K562 (cell line): ENCODE measurements at regions not wholly inside any gene's neighbourhood (a gene's known extent, or its start where the extent isn't known, plus 50 kb on each side); places are given as distances from the start of the nearest gene placed in this dataset.

Experiments
- ATF1 ChIP-seq, 2 experiments: fragments of 450-650 bp in 1 of 2; IDR thresholded peaks; 2 replicates each; pipeline ENCODE4 v1.6.1; 2016; ENCODE audit warnings: missing compliant biosample characterization in 1 of 2, missing genetic modification characterization in 1 of 2
- BRD9 ChIP-seq: fragments of 450-650 bp; IDR thresholded peaks from 2 replicates; pipeline ENCODE4 v1.6.1; 2018; ENCODE audit warnings: low read depth; ENCODE audit not compliant: partially characterized antibody
- ESRRB ChIP-seq: fragments of 250-450 bp; sonication (Bioruptor Pico); IDR thresholded peaks from 2 replicates; pipeline ENCODE4 v1.5.0; 2020; ENCODE audit warnings: mild to moderate bottlenecking, moderate library complexity, borderline replicate concordance
- MCM2 ChIP-seq: fragments of 450-650 bp; IDR thresholded peaks from 2 replicates; pipeline ENCODE4 v1.6.1; 2017; ENCODE audit warnings: low read depth, mild to moderate bottlenecking
- PCBP2 ChIP-seq: fragments of 200-400 bp; formaldehyde crosslinking; IDR thresholded peaks from 2 replicates; pipeline ENCODE4 v1.6.1; 2018; ENCODE audit warnings: low read length, low read depth, mild to moderate bottlenecking, moderate library complexity; ENCODE audit not compliant: poor library complexity, severe bottlenecking
- THRAP3 ChIP-seq: fragments of 450-650 bp; IDR thresholded peaks from 2 replicates; pipeline ENCODE4 v1.6.1; 2016; ENCODE audit warnings: mild to moderate bottlenecking, inconsistent platforms, borderline replicate concordance
- THRB ChIP-seq: fragments of 450-650 bp; formaldehyde crosslinking; conservative IDR thresholded peaks from 2 replicates; pipeline ENCODE4 v1.4.0; 2022; ENCODE audit warnings: mild to moderate bottlenecking, missing genetic modification characterization
- ZNF609 ChIP-seq: sonication (generic); formaldehyde crosslinking; IDR thresholded peaks from 2 replicates; pipeline ENCODE4 v1.8.1; 2023; ENCODE audit warnings: missing genetic modification reagents, mild to moderate bottlenecking, borderline replicate concordance

GRCh38 chr1:220954321-220955075 is 75.3 kb downstream of the HLX start (continued):
- TF ChIP-seq BRD9 (no peak), ZNF609 (CRISPR knock-in tag) (no peak), ATF1 (CRISPR knock-in tag; IDR thresholded peaks at IDR 0.05) (no peak), ATF1 (tag; IDR thresholded peaks at IDR 0.05) (no peak), THRAP3 (no peak), THRB (CRISPR knock-in tag) (no peak), MCM2 (no peak), PCBP2 (no peak), ESRRB (CRISPR knock-in tag) (no peak)
